ENCODE measurements at regions not wholly inside any gene's neighbourhood (a gene's known extent, or its start where the extent isn't known, plus 50 kb on each side); places are given as distances from the start of the nearest gene placed in this dataset.

GRCh38 chr10:43965918-43966570, 317.4 kb upstream of the ZNF32 start:
- no peak for DNase-seq

DNA sequence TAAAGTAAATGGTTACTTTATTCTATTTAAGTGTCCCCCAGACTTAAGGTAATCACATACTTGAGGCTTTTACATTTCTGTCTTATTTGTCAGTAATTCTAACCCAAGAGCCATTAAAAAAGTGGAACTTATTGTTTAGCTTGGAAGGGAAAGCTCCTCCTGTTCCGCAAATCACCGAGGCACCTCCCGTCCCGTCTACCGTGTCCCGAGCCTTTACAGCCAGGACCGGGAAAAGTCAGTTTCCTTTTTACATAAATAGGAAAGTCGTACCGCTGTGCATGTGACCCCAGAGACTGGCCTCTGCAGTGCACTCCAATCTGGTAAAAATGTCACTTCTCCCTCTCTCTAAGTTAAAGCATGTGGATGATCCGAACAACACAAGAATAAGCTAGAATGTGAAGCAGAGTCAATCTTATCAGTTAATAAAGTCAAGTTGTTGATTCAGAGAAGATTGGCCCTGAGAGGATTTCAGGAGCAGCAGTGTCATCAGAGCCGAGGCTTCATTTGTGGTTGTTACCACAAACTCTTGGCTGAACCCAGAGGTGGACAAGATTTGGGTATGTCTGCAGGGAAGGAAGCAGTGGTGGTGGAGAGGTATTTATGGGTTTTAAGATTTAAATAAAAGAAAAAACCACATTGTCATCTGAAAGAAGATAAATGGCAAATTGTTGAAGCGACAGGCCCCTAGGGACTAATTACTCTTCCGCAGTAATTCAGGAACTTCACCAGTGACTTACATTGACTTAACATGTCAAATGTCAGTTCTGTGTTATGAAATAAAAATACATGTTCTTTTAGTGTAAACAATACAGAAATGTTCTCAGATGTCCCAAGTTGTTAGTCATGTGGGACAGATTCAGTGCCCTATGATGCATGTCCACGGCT, 316.6 kb upstream of the ZNF32 start:
- DNase-seq, result no peak

GRCh38 chr10:43964486-43964885, 315.8 kb upstream of the ZNF32 start:
- DNase-seq, result no peak

GRCh38 chr10:43963793-43964425, 315.2 kb upstream of the ZNF32 start:
- DNase-seq, result no peak

GRCh38 chr10:43963379-43963778, 314.7 kb upstream of the ZNF32 start:
- no peak for DNase-seq

DNA sequence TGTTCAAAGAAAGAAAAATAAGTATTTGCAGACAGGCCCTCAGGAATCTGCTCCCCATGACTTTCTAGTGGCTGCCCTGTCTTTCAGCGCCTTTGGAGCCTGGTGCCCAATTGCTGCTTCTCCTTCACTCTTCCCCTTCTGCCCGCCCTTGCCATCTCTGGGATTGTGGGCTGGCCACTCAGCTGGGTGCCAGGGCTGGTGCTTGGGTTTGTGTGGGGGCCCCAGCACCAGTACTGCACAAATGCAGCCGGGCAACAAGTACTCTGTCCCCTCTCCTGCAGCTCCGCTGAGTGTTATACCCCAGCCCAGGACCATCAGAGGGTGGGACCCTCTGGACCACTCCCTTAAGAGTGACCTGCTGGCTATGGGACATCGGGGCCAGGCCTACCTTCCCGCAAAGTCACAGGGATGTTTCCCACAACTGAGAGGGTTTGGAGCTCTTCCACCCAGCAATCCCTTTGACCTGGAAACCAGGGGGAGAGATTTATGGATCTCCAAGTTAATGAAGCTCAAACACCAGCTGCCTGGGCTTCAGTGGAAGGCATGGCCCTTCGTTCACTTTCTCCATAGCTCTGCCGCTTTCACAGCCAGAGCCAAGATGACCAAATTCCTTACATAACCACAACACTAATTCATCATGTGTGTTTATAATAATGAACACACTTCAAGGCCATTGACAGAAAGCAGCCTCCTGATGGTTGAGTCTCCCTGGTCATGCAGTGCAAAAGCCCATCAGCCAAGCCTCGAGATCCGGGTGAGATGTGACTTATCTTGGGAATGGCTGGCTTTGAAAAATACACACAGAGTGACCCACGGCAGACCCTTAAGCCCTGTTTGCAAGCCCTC, 313.9 kb upstream of the ZNF32 start:
- DNase-seq, result no peak

GRCh38 chr10:43961523-43962345, 313.1 kb upstream of the ZNF32 start:
- DNase-seq, result no peak

- no peak for DNase-seq
These were observed 312.3 kb upstream of the ZNF32 start for GRCh38 chr10:43960981-43961380.

- no peak for DNase-seq
These were observed 311.8 kb upstream of the ZNF32 start for GRCh38 chr10:43960477-43960876.

GRCh38 chr10:43960135-43960415, 311.4 kb upstream of the ZNF32 start:
- DNase-seq, result no peak

GRCh38 chr10:43959364-43960134, 310.9 kb upstream of the ZNF32 start:
- no peak for DNase-seq

DNA sequence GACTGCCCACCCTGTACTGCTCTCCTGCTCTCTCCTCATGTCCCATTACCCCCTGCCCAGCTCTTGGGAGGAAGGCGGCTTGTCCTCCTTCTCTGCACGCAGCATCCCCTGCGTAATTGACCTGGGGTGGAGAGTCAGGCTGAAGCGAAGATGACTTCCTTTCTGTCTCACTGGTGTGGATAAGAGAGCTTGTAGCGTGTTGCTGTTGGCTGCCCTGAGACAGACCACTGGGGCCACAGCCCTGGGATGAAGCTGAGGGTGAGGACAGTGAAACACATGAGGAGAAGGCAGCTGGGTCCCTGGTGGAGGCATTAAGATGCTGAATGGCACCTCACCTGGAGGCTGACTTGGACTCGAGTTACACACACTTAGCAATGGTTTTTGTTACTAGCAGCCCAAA, 310.3 kb upstream of the ZNF32 start:
- DNase-seq, result no peak

DNA sequence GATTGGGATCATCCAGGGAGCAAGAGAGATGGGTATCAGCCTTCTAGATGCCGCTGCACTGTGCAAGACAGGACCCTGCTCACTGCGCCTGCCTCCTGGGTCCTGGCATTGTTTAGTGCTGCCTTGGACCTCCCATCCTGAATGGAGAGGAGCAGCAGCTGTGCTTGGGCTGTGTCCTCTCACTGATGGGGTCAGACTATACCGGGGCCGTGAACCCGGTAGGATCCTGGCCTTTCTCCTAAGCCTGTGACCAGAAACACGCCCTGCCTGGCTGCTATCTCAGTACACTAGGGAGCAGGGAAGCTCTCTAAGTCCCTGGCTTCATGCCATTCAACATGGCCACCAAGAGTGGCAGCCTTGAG, 309.4 kb upstream of the ZNF32 start:
- no peak for DNase-seq

DNA sequence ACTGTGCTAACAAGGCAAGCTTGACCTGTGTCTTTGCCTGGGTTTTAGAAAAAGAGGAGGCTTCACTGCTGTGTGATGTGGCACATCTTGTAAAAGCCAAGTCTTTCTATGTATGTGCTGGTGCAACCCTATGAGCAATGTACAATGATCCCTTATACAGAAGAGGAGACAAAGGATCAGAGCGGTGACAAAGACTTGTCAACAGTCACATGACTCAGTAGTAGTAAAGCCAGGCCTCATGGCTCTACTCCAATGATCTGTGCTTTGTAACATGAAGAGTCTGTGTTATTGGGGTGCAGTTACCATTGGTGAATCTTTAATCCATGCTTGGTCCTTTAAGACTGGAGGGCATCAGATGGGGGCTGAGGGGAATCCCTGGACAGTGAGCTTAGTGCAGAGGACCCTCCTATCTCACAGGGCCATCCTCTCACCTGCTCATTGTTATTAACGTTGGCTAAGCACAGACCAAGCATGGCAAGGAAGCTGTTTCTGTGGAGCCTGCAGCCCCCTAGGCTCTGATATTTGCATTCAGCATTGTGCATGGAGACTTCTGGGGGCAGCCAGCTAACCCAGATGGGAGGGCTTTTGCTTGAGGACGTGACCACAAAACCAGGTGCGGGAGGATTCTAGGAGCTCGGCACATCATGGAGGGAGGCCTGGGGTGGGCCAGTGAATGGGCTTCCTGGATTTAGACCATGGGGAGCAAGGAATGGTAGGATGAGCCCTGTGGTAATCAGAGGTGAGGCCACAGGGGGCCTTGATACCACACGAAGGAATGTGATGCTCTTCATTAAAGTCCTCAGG, 308.8 kb upstream of the ZNF32 start:
- DNase-seq, result no peak

DNA sequence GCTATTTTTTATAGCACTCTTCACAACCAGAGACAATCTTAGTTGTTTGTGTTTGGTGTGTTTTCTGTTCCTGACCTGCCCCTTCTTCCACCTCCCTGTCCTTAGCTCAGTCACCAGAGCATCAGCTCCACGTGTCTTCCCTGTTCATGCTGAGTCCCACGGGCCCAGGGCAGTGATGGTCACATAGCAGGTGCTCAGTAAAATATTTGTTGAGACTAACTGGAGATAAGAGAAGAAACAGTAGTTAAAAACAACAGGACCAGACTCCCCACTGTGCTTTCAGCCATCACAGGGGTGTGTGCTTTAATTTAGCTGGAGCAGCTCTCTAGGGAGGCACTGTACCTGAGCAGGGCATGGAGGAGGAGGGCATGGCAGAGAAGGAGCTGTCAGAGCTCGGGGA, 307.3 kb upstream of the ZNF32 start:
- no peak for DNase-seq

DNA sequence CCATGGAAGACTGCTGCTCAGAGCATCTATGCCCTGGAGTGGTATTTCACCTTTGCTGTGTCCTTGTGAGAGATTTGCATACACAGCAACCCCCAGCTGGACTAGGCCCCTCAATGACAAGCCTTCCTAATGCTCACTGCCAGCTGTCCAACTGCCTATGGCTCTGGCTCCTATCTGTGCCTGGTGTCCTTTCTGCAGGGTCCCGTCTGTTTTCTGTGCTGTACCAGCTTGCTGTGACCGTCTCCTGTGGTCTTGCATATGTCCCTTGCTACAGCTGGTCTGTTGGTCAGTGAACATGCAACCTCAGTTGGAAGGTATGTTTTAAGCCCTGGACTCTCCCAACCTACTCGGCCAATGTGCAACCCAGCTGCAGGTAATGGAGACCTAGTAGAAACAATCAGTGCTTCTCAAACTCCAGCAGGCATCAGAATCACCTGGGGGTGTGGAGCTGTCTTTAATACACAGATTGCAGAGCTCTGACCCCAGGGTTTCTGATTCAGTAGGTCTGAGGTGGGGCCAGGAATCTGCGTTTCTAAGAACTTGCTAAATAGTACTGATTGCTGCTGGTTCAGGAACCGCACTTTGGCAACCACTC, 306.4 kb upstream of the ZNF32 start:
- no peak for DNase-seq

GRCh38 chr10:43953672-43954071, 305.0 kb upstream of the ZNF32 start:
- no peak for DNase-seq

DNA sequence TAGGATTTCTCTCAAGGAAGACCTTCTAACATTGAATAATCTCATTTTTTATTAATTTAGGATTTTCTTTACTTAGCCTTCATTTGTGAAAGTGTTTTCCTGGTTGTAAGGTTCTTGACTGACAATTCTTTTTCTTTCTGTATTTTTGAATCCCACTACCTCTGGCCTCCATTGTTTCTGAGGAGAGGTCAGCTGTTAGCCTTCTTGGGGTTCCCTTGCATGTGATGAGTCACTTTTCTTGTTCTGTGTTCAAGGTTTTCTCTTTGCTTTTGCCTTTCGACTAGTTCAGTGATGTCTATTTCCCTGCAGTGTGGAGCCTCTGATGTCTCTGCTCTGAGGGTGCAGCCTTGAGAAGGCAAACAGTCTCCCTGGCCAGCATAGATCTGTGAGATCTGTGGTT, 304.1 kb upstream of the ZNF32 start:
- no peak for DNase-seq

GRCh38 chr10:43949351-43949750, 300.7 kb upstream of the ZNF32 start:
- DNase-seq, result no peak

DNA sequence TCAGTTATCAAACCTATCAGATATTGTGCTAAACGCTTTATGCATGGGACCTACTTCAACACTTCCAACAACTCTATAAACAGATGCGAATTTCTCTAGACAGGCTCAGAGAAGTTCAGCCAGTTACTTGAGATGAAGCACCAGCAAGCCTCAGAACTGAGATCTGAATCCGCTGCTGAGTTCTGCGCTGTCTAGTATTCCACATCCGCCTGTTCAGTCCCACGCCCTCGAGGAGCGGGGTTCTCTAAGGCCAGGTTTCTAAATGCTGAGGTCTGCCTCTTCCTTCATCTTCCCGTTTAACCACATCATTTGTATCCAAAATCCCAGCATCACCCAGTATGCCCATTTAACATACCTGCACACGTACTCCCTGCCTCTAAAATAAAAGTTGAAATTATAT, 297.8 kb upstream of the ZNF32 start:
- DNase-seq, result no peak
